GM18873 (cell line): ENCODE measurements at regions not wholly inside any gene's neighbourhood (a gene's known extent, or its start where the extent isn't known, plus 50 kb on each side); places are given as distances from the start of the nearest gene placed in this dataset.
"Not testable (repeated sequence)": the region's sequence is repeated elsewhere in the genome, so short reads cannot be mapped to it uniquely, and the experiment has no call there.

Experiments
- ATAC-seq: cut with Tn5 transposase; IDR thresholded peaks from one replicate; pipeline ENCODE4 v1.9.1; 2021; ENCODE audit warnings: mild to moderate bottlenecking, moderate library complexity, moderate number of reproducible peaks; ENCODE audit not compliant: unreplicated experiment, low FRiP score

DNA sequence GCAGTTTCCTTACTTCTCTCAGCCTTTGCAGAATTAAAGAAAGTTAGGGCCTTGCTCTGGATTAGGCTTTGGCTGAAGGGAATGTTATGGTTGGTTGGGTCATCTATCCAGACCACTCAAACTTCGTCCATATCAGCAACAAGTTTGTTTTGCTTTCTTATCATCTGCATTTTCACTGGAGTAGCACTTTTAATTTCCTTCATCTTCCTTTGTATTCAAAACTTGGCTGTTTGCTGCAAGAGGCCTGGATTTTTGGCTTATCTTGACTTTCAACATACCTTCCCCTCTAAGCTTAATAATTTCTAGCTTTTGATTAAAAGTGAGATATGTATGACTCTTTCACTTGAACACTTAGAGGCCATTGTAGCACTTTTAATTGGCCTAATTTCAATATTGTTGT, 126.7 kb upstream of the CENPE start:
- no peak for ATAC-seq

DNA sequence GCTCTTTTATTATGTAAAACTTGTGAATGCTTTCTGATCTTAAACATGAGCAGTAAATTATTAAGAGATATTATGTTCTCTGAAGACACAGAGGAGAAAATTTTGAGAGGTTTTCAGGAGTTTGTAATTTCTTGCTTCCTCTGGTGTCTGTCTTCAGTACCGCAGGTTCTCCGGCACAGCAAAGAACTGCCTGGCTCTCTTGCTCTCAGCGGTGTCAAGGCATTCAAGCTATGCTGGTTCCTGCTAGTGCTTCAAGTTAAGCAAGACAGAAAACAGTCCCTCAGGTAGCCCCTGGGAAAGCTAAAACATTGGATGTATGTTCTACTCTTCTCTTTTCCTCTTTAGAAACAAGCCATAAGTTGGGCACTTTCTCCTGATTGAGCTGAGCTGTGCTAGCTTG, 120.2 kb upstream of the CENPE start:
- ATAC-seq = no peak

- ATAC-seq = no peak
Observed at GRCh38 chr4:103308248-103308561, 110.1 kb upstream of the CENPE start.

- ATAC-seq = no peak
Observed at GRCh38 chr4:103307453-103308247, 109.5 kb upstream of the CENPE start.

- no peak for ATAC-seq
Observed at GRCh38 chr4:103306870-103307375, 108.8 kb upstream of the CENPE start.

- ATAC-seq = no peak
Observed at GRCh38 chr4:103305355-103305754, 107.2 kb upstream of the CENPE start.

DNA sequence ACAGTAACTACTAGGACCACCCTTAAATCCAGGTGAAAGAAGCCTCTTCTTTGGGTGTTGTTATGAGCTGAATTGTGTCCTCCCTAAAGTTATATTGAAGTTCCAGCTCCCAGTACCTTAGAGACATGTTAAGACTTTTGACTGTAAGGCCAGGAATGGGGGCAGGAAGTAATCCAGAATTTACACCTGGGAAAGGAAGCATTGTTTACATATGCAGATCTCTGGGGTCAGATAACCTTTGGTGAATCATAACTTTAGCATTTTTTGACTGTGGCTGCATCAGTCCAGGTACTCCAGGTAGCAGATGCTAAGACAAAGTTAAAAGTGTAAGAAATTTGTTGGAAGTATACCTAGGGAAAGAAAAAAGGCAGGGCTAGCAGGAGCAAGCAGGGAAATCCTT, 104.9 kb upstream of the CENPE start:
- no peak for ATAC-seq

DNA sequence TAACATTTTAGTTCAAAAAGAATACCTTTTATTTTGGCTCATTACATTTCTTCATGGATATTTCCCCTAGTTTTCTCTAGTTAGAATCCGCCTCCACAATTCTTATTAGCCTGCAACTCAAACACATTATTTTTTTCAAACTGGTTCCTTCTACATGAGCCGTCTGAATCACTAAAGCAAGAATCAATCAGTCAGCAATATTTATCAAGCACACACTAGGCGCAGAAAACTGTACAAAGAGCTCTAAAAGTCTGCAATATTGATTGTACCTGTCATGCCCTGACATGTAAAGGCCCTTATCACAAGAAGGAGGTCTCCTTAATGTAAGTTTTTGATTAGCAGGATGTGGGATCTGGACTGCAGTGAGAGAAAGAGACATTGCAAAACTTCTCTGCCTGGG, 94.8 kb upstream of the CENPE start:
- no peak for ATAC-seq

- ATAC-seq = no peak
Observed at GRCh38 chr4:103292373-103292772, 94.2 kb upstream of the CENPE start.

DNA sequence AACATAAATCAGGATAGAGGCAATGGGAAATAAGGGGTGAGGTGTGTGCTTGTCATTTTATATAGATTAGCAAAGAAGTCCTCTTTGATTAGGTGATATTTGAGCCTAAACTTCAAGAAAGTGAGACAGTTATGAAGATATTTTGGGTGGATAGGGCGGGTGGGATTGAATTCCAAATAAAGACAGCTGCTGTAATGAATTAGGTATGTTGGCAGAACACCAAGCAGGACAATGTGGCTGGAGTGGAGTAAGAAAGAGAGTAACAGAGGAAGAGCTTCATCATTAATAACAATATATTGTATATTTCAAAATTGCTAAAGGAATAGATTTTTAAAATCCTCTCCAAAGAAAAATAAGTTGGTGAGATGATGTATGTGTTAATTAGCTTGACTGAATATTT, 91.0 kb upstream of the CENPE start:
- no peak for ATAC-seq

DNA sequence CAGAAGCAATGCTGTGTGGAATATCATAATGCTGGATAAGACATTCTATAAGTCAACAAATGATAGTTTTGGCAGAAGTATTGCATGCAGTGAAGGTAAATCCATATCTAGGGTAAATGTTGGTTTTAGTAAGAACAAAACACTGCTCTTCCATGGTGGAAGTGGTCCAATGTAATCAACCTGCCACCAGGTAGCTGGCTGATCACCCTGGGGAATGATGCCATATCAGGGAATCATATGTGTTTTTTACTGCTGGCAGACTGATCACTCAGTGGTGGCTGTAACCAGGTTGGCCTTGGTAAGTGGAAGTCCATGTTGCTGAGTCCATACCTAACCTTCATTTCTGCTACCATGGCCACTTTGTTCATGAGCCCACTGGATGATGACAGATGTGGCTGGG, 74.0 kb upstream of the CENPE start:
- ATAC-seq = no peak

- ATAC-seq = no peak
Observed at GRCh38 chr4:103268746-103269145, 70.6 kb upstream of the CENPE start.

DNA sequence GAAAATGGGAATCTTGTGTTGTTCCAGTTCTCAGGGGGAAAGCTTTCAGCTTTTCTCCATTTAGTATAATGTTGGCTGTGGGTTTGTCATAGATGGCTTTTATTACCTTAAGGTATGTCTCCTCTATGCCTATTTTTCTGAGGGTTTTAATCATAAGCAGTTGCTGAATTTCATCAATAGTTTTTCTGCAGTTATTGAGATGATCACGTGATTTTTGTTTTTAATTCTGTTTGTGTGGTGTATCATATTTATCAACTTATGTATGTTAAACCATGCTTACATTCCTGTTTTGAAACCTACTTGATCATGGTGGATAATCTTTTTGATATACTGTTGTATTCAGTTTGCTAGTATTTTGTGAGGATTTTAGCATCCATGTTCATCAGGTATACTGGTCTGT, 66.8 kb upstream of the CENPE start:
- no peak for ATAC-seq

DNA sequence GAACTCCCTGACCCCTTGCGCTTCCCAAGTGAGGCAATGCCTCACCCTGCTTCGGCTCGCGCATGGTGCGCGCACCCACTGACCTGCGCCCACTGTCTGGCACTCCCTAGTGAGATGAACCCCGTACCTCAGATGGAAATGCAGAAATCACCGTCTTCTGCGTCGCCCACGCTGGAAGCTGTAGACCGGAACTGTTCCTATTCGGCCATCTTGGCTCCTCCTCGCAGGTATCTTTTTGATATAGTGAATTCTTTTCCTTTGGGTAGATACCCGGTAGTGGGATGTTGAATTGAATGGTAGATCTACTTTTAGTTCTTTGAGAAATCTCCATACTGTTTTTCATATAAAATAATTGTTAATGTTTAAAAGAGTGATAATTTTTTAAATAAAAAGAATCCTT, 57.9 kb upstream of the CENPE start:
- ATAC-seq = not testable (repeated sequence)
